ENCODE measurements at regions not wholly inside any gene's neighbourhood (a gene's known extent, or its start where the extent isn't known, plus 50 kb on each side); places are given as distances from the start of the nearest gene placed in this dataset.

DNA sequence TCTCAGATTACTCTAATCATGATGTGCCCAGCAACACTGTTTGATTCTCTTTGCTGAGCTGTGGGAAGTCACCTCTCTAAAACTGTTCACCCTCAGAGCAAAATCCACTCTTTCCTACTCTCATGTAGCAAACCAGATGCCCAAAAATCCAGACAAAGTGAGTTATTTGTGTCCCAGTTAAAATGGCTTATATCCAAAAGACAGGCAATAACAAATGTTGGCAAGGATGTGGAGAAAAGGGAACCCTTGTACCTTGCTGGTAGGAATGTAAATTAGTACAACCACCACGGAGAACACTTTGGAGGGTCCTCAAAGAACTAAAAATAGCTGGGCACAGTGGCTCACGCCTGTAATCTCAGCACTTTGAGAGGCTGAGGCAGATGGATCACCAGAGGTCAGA, 384.0 kb downstream of the HHIPL2 start:
- no peak overlapping the region for H3K4me3 ChIP-seq (ENCODE audit: low read depth, low read length)
- TF ChIP-seq, protein P1, sequence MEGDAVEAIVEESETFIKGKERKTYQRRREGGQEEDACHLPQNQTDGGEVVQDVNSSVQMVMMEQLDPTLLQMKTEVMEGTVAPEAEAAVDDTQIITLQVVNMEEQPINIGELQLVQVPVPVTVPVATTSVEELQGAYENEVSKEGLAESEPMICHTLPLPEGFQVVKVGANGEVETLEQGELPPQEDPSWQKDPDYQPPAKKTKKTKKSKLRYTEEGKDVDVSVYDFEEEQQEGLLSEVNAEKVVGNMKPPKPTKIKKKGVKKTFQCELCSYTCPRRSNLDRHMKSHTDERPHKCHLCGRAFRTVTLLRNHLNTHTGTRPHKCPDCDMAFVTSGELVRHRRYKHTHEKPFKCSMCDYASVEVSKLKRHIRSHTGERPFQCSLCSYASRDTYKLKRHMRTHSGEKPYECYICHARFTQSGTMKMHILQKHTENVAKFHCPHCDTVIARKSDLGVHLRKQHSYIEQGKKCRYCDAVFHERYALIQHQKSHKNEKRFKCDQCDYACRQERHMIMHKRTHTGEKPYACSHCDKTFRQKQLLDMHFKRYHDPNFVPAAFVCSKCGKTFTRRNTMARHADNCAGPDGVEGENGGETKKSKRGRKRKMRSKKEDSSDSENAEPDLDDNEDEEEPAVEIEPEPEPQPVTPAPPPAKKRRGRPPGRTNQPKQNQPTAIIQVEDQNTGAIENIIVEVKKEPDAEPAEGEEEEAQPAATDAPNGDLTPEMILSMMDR (conservative IDR thresholded peaks at IDR 0.05; ENCODE audit: low read depth, low read length) = no peak
- no peak for DNase-seq (ENCODE audit: low read depth)

DNA sequence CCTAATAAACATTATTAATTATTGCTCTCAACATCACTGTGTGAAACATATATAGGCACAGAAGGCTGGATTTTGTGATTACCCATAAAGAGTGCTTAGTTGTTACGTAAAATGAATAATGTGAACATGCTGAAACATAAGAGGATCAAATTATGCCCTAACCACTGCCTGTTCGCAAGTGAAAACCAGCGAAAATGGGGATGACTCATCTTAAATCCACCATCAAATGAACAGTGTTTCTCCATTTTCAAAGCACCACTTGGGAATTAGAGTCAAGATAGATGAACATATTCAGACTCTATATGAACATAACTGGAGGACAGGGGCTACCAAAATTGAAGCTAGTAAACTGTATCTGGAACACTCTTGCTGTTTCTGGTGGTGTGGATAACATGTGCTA, 386.2 kb downstream of the HHIPL2 start:
- H3K4me3 ChIP-seq (ENCODE audit: low read depth, low read length) = no peak overlapping the region
- DNase-seq (ENCODE audit: low read depth) = no peak
- TF ChIP-seq, protein P1 (conservative IDR thresholded peaks at IDR 0.05; ENCODE audit: low read depth, low read length) = no peak

DNA sequence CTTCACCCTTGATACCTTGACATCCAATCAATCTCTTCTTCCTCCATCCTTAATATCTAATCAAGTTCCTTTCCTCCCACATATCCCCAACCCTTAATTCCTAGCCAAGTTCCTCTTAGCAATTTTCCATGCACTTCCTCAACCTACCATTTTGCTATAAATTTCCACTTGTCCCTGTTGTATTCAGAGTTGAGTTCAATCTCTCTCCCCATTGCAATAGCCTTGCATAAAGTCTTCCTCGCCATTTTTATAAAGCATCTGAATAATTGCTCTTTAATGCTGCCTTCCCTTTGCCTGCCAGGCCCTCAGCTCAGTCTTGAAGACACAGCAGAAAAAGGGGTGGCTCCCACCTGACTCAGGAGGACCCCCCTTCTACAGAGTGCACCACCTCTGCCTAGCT, 390.3 kb downstream of the HHIPL2 start:
- no peak overlapping the region for H3K4me3 ChIP-seq (ENCODE audit: low read depth, low read length)
- TF ChIP-seq, protein P1 (conservative IDR thresholded peaks at IDR 0.05; ENCODE audit: low read depth, low read length) = no peak
- DNase-seq (ENCODE audit: low read depth) = no peak

DNA sequence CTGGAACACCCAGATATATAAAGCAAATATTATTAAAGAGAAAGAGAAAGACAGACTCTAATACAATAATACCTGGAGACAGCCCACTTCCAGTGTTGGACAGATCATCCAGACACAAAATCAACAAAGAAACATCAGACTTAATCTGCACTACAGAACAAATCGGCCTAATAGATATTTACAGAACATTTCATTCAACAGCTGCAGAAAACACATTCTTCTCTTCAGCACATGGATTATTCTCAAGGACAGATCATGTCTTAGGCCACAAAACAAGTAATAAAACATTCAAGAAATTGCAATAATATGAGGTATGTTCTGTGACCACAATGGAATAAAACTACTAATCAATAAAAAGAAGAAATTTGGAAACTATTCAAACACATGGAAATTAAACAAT, 398.3 kb upstream of the DUSP10 start:
- DNase-seq (ENCODE audit: low read depth) = no peak
- no peak overlapping the region for H3K4me3 ChIP-seq (ENCODE audit: low read depth, low read length)
- TF ChIP-seq, protein P1 (conservative IDR thresholded peaks at IDR 0.05; ENCODE audit: low read depth, low read length) = no peak

DNA sequence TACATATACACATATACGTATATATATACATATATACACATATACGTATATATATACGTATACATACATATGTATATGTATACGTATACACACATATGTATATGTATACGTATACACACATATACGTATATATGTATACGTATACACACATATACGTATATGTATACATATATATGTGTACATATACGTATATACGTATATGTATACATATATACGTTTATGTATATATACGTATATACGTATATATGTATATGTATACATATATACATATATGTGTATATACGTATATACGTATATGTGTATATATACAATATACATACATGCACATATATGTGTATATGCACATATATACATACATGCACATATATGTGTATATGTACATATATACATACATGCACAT, 396.2 kb upstream of the DUSP10 start:
- DNase-seq (ENCODE audit: low read depth) = no peak
- H3K4me3 ChIP-seq (ENCODE audit: low read depth, low read length) = no peak overlapping the region
- TF ChIP-seq, protein P1 (conservative IDR thresholded peaks at IDR 0.05; ENCODE audit: low read depth, low read length) = no peak

DNA sequence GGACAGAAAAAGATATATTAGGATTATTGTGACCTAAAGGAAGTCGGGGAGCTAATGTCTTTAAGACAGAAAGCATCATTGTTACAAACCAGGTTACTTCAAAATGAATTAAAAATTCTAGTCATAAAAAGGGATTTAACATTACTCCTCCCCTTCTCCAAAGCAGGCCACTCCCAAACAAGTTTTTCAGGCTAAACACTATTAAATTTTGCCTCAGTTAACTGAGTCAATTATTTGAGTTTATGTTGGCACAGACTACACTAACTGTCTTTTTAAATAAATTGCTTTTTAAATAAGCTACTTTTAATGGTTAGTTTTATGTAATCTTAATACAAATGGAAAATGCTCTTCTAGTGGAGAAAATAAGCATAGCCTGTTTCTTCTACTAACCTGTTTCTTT, 395.0 kb upstream of the DUSP10 start:
- TF ChIP-seq, protein P1 (conservative IDR thresholded peaks at IDR 0.05; ENCODE audit: low read depth, low read length) = no peak
- no peak overlapping the region for H3K4me3 ChIP-seq (ENCODE audit: low read depth, low read length)
- DNase-seq (ENCODE audit: low read depth) = no peak

DNA sequence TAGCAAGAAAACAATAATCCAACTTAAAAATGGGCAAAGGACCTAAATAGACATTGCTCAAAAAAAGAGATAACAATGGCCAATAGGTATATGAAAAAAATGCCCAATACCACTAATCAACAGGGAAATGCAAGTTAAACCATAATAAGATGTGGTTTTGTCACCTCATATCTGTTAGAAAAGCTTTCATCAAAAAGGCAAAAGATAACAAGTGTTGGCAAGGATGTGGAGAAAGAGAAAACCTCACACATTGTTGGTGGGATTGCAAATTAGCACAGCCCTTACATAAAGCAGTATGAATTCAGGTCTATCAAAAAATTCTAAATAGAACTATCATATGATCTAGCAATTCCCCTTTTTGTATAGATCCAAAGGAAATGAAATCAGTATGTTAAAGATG, 387.2 kb upstream of the DUSP10 start:
- TF ChIP-seq, protein P1 (conservative IDR thresholded peaks at IDR 0.05; ENCODE audit: low read depth, low read length) = no peak
- H3K4me3 ChIP-seq (ENCODE audit: low read depth, low read length) = no peak overlapping the region

More for the DNA sequence above, 387.2 kb upstream of the DUSP10 start:
- no peak for DNase-seq (ENCODE audit: low read depth)
